ENCODE measurements at regions not wholly inside any gene's neighbourhood (a gene's known extent, or its start where the extent isn't known, plus 50 kb on each side); places are given as distances from the start of the nearest gene placed in this dataset.

GRCh38 chr1:194333240-194333639 is 1146.8 kb upstream of the B3GALT2 start:
- TF ChIP-seq EZH2phosphoT487 (IDR thresholded peaks at IDR 0.05): no peak
- TF ChIP-seq CTCF (IDR thresholded peaks at IDR 0.05): no peak
- TF ChIP-seq EZH2 (IDR thresholded peaks at IDR 0.05): no peak

Measured in neural progenitor cell (in vitro differentiated cells).